ENCODE measurements at regions not wholly inside any gene's neighbourhood (a gene's known extent, or its start where the extent isn't known, plus 50 kb on each side); places are given as distances from the start of the nearest gene placed in this dataset.

DNA sequence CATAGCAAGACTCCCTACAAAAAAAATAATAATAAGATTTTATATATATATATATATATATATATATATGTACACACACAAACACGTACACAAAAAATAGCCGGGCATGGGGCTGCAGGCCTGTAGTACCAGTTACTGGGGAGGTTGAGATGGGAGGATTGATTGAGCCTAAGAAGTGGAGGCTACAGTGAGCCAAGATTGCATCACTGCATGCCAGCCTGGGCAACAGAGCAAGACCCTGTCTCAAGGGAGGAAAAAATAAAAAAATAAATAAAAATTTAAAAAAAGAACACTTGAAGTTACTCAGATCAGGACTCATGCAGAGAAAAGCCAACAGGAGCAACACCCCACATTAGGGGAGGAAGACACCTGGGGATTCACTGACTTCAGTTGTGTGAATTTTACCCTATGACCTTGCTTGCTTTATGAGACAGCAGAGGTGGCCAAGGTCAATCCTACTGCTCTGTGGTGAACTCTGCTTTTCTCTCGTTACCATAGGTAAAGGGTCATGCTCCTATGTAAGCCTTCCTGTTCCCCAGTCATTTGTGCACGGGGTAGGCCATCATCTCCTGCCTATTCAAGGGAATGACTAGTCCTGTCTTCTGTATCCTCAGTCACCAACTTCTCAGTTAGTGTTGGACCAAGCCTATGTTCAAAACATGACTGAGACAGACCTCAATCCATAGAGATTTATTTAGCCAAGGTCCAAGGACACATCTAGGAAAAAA lies 1119.8 kb upstream of the TMEM132C start:
- Histone ChIP-seq H3K27me3 (ENCODE audit: control insufficient read depth, insufficient read depth, low read length) (no peaks in the 10 kb centered on the region), H3K4me3 (ENCODE audit: low read length in 3 of 3) (no peak overlapping the region), H3K36me3 (ENCODE audit: control insufficient read depth in 2 of 3, insufficient read depth in 3 of 3, low read length in 3 of 3) (no peaks in the 10 kb centered on the region), H3K9ac (ENCODE audit: low read length in 3 of 3) (no peak overlapping the region), H3K27ac (ENCODE audit: low read depth in 2 of 2, low read length in 2 of 2) (no peak overlapping the region), H3K9me3 (ENCODE audit: control insufficient read depth in 2 of 3, insufficient read depth in 1 of 3, low read length in 3 of 3) (no peaks in the 10 kb centered on the region), H3K4me1 (ENCODE audit: control insufficient read depth in 2 of 3, insufficient read depth in 2 of 3, low read depth in 1 of 3, low read length in 3 of 3) (peaks cover 0 to 3% (median 0%) of the 10 kb centered on the region in 3 donors)
- DNase-seq (no peak), FAIRE-seq (no peak)
- TF ChIP-seq, protein P1, sequence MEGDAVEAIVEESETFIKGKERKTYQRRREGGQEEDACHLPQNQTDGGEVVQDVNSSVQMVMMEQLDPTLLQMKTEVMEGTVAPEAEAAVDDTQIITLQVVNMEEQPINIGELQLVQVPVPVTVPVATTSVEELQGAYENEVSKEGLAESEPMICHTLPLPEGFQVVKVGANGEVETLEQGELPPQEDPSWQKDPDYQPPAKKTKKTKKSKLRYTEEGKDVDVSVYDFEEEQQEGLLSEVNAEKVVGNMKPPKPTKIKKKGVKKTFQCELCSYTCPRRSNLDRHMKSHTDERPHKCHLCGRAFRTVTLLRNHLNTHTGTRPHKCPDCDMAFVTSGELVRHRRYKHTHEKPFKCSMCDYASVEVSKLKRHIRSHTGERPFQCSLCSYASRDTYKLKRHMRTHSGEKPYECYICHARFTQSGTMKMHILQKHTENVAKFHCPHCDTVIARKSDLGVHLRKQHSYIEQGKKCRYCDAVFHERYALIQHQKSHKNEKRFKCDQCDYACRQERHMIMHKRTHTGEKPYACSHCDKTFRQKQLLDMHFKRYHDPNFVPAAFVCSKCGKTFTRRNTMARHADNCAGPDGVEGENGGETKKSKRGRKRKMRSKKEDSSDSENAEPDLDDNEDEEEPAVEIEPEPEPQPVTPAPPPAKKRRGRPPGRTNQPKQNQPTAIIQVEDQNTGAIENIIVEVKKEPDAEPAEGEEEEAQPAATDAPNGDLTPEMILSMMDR (IDR thresholded peaks at IDR 0.05; ENCODE audit: borderline replicate concordance, extremely low read depth, insufficient read depth), result no peak
- intact Hi-C loops (cut with DNase I), result no loop called here

DNA sequence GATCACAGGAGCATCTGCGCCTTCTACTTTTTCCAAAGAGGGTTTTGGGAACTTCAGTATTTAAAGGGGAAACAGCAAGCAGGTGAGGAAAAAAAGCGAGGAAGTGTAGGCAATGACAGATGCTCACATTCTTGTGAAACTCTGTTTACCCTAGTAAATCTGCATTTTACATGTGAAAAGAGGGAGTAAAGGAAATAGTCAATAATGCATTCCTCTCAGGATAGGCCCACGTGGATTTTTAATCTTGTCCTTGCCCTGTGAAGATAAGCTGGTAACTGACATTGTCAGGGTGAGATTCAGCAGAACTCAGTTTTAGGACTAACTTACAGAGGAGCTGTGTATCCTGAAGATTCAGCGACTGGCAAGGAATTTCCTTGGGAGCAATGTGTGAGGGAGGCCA lies 1119.2 kb upstream of the TMEM132C start:
- H3K27me3 ChIP-seq (ENCODE audit: control insufficient read depth, insufficient read depth, low read length), result no peaks in the 10 kb centered on the region
- no peak for FAIRE-seq
- H3K9ac ChIP-seq (ENCODE audit: low read length in 3 of 3), result no peak overlapping the region
- peaks cover 0 to 3% (median 0%) of the 10 kb centered on the region in 3 donors for H3K4me1 ChIP-seq (ENCODE audit: control insufficient read depth in 2 of 3, insufficient read depth in 2 of 3, low read depth in 1 of 3, low read length in 3 of 3)
- no peaks in the 10 kb centered on the region for H3K9me3 ChIP-seq (ENCODE audit: control insufficient read depth in 2 of 3, insufficient read depth in 1 of 3, low read length in 3 of 3)
- intact Hi-C loops (cut with DNase I), result no loop called here
- no peak overlapping the region for H3K27ac ChIP-seq (ENCODE audit: low read depth in 2 of 2, low read length in 2 of 2)
- TF ChIP-seq, protein P1 (IDR thresholded peaks at IDR 0.05; ENCODE audit: borderline replicate concordance, extremely low read depth, insufficient read depth), result no peak
- H3K36me3 ChIP-seq (ENCODE audit: control insufficient read depth in 2 of 3, insufficient read depth in 3 of 3, low read length in 3 of 3), result no peaks in the 10 kb centered on the region
- DNase-seq, result no peak
- no peak overlapping the region for H3K4me3 ChIP-seq (ENCODE audit: low read length in 3 of 3)

DNA sequence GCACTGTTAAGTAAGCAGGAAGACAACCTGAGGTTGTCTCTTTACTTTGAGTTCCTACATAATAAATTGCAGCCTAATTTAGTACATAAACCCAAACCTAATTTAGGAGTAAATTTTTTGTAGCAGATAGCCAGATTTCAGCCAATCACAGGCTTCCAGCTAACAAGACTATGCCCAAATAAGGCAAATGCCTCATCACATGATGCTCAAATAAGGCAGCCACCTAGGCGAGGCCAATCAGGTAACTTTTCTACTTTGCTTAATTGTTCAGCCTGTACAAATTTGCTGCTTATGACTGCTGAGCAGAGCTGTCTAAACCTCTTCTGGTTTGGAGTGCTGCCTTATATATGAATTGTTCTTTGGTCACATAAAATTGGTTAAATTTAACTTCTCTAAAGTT lies 1118.7 kb upstream of the TMEM132C start:
- no peak overlapping the region for H3K27ac ChIP-seq (ENCODE audit: low read depth in 2 of 2, low read length in 2 of 2)
- no peaks in the 10 kb centered on the region for H3K36me3 ChIP-seq (ENCODE audit: control insufficient read depth in 2 of 3, insufficient read depth in 3 of 3, low read length in 3 of 3)
- no peak overlapping the region for H3K4me3 ChIP-seq (ENCODE audit: low read length in 3 of 3)
- DNase-seq, result no peak
- FAIRE-seq, result no peak
- H3K27me3 ChIP-seq (ENCODE audit: control insufficient read depth, insufficient read depth, low read length), result no peaks in the 10 kb centered on the region
- TF ChIP-seq, protein P1 (IDR thresholded peaks at IDR 0.05; ENCODE audit: borderline replicate concordance, extremely low read depth, insufficient read depth), result no peak
- H3K9ac ChIP-seq (ENCODE audit: low read length in 3 of 3), result no peak overlapping the region
- H3K4me1 ChIP-seq (ENCODE audit: control insufficient read depth in 2 of 3, insufficient read depth in 2 of 3, low read depth in 1 of 3, low read length in 3 of 3), result peaks cover 0 to 3% (median 0%) of the 10 kb centered on the region in 3 donors
- intact Hi-C loops (cut with DNase I), result no loop called here
- H3K9me3 ChIP-seq (ENCODE audit: control insufficient read depth in 2 of 3, insufficient read depth in 1 of 3, low read length in 3 of 3), result no peaks in the 10 kb centered on the region
